Spleen (tissue), 11 donors: ENCODE measurements at regions not wholly inside any gene's neighbourhood (a gene's known extent, or its start where the extent isn't known, plus 50 kb on each side); places are given as distances from the start of the nearest gene placed in this dataset.

ENCODE experiments used
- DNase-seq: peaks from one replicate; pipeline ENCODE4 v3.0.0-alpha.2; 2020
- H3K27ac ChIP-seq, 8 donors: fragments of 200-600 bp; sonication (generic) in 7 of 8; 1 replicate in 4 of 8; 2 replicates in 4 of 8; pipeline versions ENCODE4 v1.5.0 to v1.8.0; 2016 to 2021; ENCODE audit warnings: inconsistent platforms in 4 of 8, mild to moderate bottlenecking in 4 of 8, moderate library complexity in 1 of 8
- H3K27me3 ChIP-seq, 7 donors: fragments of 200-600 bp; sonication (generic) in 6 of 7; replicated peaks in 1 of 7; 1 replicate in 4 of 7; 2 replicates in 3 of 7; pipeline versions ENCODE4 v1.5.0 to v1.8.0; 2016 to 2021; ENCODE audit warnings: inconsistent platforms in 3 of 7, mild to moderate bottlenecking in 1 of 7
- H3K36me3 ChIP-seq, 6 donors: fragments of 200-600 bp; sonication (generic) in 5 of 6; 1 replicate in 4 of 6; 2 replicates in 2 of 6; pipeline versions ENCODE4 v1.5.0 to v1.8.0; 2016 to 2021; ENCODE audit warnings: inconsistent platforms in 2 of 6
- H3K4me1 ChIP-seq, 6 donors: fragments of 200-600 bp; sonication (generic) in 5 of 6; 1 replicate in 3 of 6; 2 replicates in 3 of 6; pipeline versions ENCODE4 v1.5.0 to v1.8.0; 2016 to 2021; ENCODE audit warnings: inconsistent platforms in 3 of 6
- H3K4me3 ChIP-seq, 8 donors: fragments of 200-600 bp; sonication (generic) in 7 of 8; 1 replicate in 4 of 8; 2 replicates in 4 of 8; pipeline versions ENCODE4 v1.5.0 to v1.8.0; 2016 to 2021; ENCODE audit warnings: inconsistent platforms in 4 of 8, mild to moderate bottlenecking in 4 of 8, moderate library complexity in 2 of 8
- H3K9me3 ChIP-seq, 8 donors: fragments of 200-600 bp; sonication (generic) in 7 of 8; 1 replicate in 4 of 8; 2 replicates in 4 of 8; pipeline versions ENCODE4 v1.5.0 to v1.8.0; 2016 to 2021; ENCODE audit warnings: inconsistent platforms in 4 of 8
- CTCF ChIP-seq, 11 experiments: fragments of 200-600 bp in 7 of 11; fragments of 450-650 bp in 4 of 11; sonication (generic) in 4 of 11; IDR thresholded peaks in 8 of 11; conservative IDR thresholded peaks in 3 of 11; 1 replicate in 7 of 11; 2 replicates in 4 of 11; pipeline versions ENCODE4 v1.4.0 to v1.8.0; 2016 to 2021; ENCODE audit warnings: antibody characterized with exemption in 11 of 11, inconsistent platforms in 4 of 11, mild to moderate bottlenecking in 1 of 11
- POLR2A ChIP-seq, 3 donors: fragments of 450-650 bp; IDR thresholded peaks; one replicate each; pipeline ENCODE4 v1.5.1; 2017; ENCODE audit warnings: antibody characterized with exemption in 3 of 3, mild to moderate bottlenecking in 1 of 3
- POLR2AphosphoS5 ChIP-seq, 3 donors: sonication (generic); formaldehyde crosslinking; IDR thresholded peaks; one replicate each; pipeline ENCODE4 v1.5.1; 2017; ENCODE audit warnings: antibody characterized with exemption in 3 of 3
- WGBS, 5 donors: extraction: QIAGEN DNeasy Blood & Tissue Kit in 3 of 5; methylation state at CpG; one replicate each; pipeline versions ENCODE4 v1.1.5 to v1.1.7; 2013 to 2018; 5-methylcytosine and 5-hydroxymethylcytosine counted together
- intact Hi-C: fragments of 100-400 bp; cut with DNase I; formaldehyde crosslinking; loops from one replicate; pipeline ENCODE4 v1.15.0; 2023; ENCODE audit warnings: low total_unique reads
- donor health status: healthy with polysubstance abuse.
- donor health status: DM: no; HTN: no; CAD: no; lungs with moderate emphysema.
- donor health status: DM: no; HTN: no; CAD: no.
- donor health status: Bipolar disorder and iron deficiency.
- donor health status: healthy.
- donor health status: DM: no; HTN: no; CAD: no.
- donor health status: DM: yes; HTN: yes; CAD: no.

GRCh38 chr13:74040200-74040599 lies 94.0 kb downstream of the KLF12 start:
- TF ChIP-seq POLR2A (IDR thresholded peaks at IDR 0.05) (no peak), CTCF (IDR thresholded peaks at IDR 0.05 in 8 of 11, conservative IDR thresholded peaks at IDR 0.05 in 3 of 11) (peak in 8 of 11 experiments; percentile 32 to 62 (median 54))
- H3K9me3 ChIP-seq: no peaks in the 10 kb centered on the region
- no peak overlapping the region for H3K27ac ChIP-seq
- H3K4me3 ChIP-seq: no peak overlapping the region
- WGBS, 5 donors: 68 to 81% (median 76%) methylated on average over 4 of the region's 4 CpGs
- no peaks in the 10 kb centered on the region for H3K36me3 ChIP-seq
- intact Hi-C loops: no loop called here
- DNase-seq: peak; percentile 74
- no peaks in the 10 kb centered on the region for H3K27me3 ChIP-seq
- peaks cover 0 to 74% (median 27%) of the 10 kb centered on the region in 6 donors for H3K4me1 ChIP-seq

GRCh38 chr13:74039667-74040066 lies 94.5 kb downstream of the KLF12 start:
- WGBS, 5 donors: 94 to 98% (median 95%) methylated on average over 3 of the region's 3 CpGs
- H3K27me3 ChIP-seq: no peaks in the 10 kb centered on the region
- TF ChIP-seq CTCF (IDR thresholded peaks at IDR 0.05 in 8 of 11, conservative IDR thresholded peaks at IDR 0.05 in 3 of 11) (no peak), POLR2A (IDR thresholded peaks at IDR 0.05) (no peak), POLR2AphosphoS5 (IDR thresholded peaks at IDR 0.05) (no peak)
- intact Hi-C loops: no loop called here
- no peaks in the 10 kb centered on the region for H3K9me3 ChIP-seq
- H3K4me3 ChIP-seq: no peak overlapping the region
- DNase-seq: no peak
- H3K27ac ChIP-seq: no peak overlapping the region
- peaks cover 0 to 79% (median 27%) of the 10 kb centered on the region in 6 donors for H3K4me1 ChIP-seq
- H3K36me3 ChIP-seq: no peaks in the 10 kb centered on the region

- H3K9me3 ChIP-seq: no peaks in the 10 kb centered on the region
- H3K4me1 ChIP-seq: peaks cover 0 to 80% (median 27%) of the 10 kb centered on the region in 6 donors
- no peak overlapping the region for H3K4me3 ChIP-seq
- no peak for DNase-seq
- intact Hi-C loops: no loop called here
- TF ChIP-seq CTCF (IDR thresholded peaks at IDR 0.05 in 8 of 11, conservative IDR thresholded peaks at IDR 0.05 in 3 of 11) (no peak), POLR2A (IDR thresholded peaks at IDR 0.05) (no peak), POLR2AphosphoS5 (IDR thresholded peaks at IDR 0.05) (no peak)
- 93 to 98% (median 97%) methylated on average over 2 of the region's 2 CpGs for WGBS, 5 donors
- H3K27ac ChIP-seq: no peak overlapping the region
- no peaks in the 10 kb centered on the region for H3K27me3 ChIP-seq
- no peaks in the 10 kb centered on the region for H3K36me3 ChIP-seq
Measured at GRCh38 chr13:74039154-74039553, 95.0 kb downstream of the KLF12 start.

GRCh38 chr13:74037762-74038161 lies 96.4 kb downstream of the KLF12 start:
- no peak overlapping the region for H3K4me3 ChIP-seq
- no peaks in the 10 kb centered on the region for H3K27me3 ChIP-seq
- H3K4me1 ChIP-seq: peaks cover 0 to 75% (median 27%) of the 10 kb centered on the region in 6 donors
- intact Hi-C loops: no loop called here
- no peaks in the 10 kb centered on the region for H3K36me3 ChIP-seq
- DNase-seq: no peak
- no peaks in the 10 kb centered on the region for H3K9me3 ChIP-seq
- TF ChIP-seq CTCF (IDR thresholded peaks at IDR 0.05 in 8 of 11, conservative IDR thresholded peaks at IDR 0.05 in 3 of 11) (no peak), POLR2A (IDR thresholded peaks at IDR 0.05) (no peak), POLR2AphosphoS5 (IDR thresholded peaks at IDR 0.05) (no peak)
- H3K27ac ChIP-seq: no peak overlapping the region
